ENCODE measurements at regions not wholly inside any gene's neighbourhood (a gene's known extent, or its start where the extent isn't known, plus 50 kb on each side); places are given as distances from the start of the nearest gene placed in this dataset.

- TF ChIP-seq, protein P1, sequence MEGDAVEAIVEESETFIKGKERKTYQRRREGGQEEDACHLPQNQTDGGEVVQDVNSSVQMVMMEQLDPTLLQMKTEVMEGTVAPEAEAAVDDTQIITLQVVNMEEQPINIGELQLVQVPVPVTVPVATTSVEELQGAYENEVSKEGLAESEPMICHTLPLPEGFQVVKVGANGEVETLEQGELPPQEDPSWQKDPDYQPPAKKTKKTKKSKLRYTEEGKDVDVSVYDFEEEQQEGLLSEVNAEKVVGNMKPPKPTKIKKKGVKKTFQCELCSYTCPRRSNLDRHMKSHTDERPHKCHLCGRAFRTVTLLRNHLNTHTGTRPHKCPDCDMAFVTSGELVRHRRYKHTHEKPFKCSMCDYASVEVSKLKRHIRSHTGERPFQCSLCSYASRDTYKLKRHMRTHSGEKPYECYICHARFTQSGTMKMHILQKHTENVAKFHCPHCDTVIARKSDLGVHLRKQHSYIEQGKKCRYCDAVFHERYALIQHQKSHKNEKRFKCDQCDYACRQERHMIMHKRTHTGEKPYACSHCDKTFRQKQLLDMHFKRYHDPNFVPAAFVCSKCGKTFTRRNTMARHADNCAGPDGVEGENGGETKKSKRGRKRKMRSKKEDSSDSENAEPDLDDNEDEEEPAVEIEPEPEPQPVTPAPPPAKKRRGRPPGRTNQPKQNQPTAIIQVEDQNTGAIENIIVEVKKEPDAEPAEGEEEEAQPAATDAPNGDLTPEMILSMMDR (conservative IDR thresholded peaks at IDR 0.05; ENCODE audit: low read length) = no peak
- no peak for TF ChIP-seq EZH2phosphoT487 (IDR thresholded peaks at IDR 0.05; ENCODE audit: borderline replicate concordance)
These were observed 299.8 kb downstream of the KLF6 start for GRCh38 chr10:3485057-3485686.
